Fibroblast of lung (primary cell): ENCODE measurements at regions not wholly inside any gene's neighbourhood (a gene's known extent, or its start where the extent isn't known, plus 50 kb on each side); places are given as distances from the start of the nearest gene placed in this dataset.

Experiments
- EZH2 ChIP-seq: IDR thresholded peaks from 2 replicates; pipeline ENCODE4 v1.5.1; 2012; ENCODE audit warnings: low read length, control low read depth, mild to moderate bottlenecking; ENCODE audit errors: missing control alignments
- TF ChIP-seq, protein P1 (sequence below), 2 donors: IDR thresholded peaks in 1 of 2; conservative IDR thresholded peaks in 1 of 2; 1 replicate in 1 of 2; 2 replicates in 1 of 2; pipeline ENCODE4 v1.5.1; 2011 to 2012; ENCODE audit warnings: low read length in 2 of 2, control low read depth in 1 of 2, inconsistent platforms in 1 of 2, low read depth in 1 of 2, mild to moderate bottlenecking in 1 of 2

DNA sequence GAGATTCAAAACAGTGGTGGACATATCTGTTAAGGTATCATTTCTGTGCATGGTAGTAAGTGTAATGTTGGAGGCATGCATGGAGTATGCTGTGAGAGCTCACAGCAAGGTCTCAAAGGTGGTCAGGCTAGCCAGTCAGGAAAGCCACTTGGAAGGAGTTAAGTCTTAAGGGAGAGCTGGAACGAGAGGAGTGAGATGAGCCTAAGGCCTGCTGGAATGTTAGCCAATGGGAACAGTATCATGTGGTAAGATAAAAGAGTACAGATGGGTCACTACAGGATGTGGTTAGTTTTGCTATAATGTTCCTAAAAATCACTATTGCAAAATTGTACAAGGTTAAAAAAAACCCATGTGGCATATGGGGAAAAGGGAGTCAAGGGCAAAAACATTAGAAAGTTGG, 311.7 kb upstream of the E2F7 start:
- TF ChIP-seq, protein P1, sequence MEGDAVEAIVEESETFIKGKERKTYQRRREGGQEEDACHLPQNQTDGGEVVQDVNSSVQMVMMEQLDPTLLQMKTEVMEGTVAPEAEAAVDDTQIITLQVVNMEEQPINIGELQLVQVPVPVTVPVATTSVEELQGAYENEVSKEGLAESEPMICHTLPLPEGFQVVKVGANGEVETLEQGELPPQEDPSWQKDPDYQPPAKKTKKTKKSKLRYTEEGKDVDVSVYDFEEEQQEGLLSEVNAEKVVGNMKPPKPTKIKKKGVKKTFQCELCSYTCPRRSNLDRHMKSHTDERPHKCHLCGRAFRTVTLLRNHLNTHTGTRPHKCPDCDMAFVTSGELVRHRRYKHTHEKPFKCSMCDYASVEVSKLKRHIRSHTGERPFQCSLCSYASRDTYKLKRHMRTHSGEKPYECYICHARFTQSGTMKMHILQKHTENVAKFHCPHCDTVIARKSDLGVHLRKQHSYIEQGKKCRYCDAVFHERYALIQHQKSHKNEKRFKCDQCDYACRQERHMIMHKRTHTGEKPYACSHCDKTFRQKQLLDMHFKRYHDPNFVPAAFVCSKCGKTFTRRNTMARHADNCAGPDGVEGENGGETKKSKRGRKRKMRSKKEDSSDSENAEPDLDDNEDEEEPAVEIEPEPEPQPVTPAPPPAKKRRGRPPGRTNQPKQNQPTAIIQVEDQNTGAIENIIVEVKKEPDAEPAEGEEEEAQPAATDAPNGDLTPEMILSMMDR (conservative IDR thresholded peaks at IDR 0.05 in 1 of 2, IDR thresholded peaks at IDR 0.05 in 1 of 2; ENCODE audit: low read depth in 1 of 2, low read length in 2 of 2) = no peak
- TF ChIP-seq EZH2 = no peak
